Ramos (cell line): ENCODE measurements at regions not wholly inside any gene's neighbourhood (a gene's known extent, or its start where the extent isn't known, plus 50 kb on each side); places are given as distances from the start of the nearest gene placed in this dataset.
"Not testable (repeated sequence)": the region's sequence is repeated elsewhere in the genome, so short reads cannot be mapped to it uniquely, and the experiment has no call there.

Experiments
- in situ Hi-C: fragments of 300-500 bp; cut with MboI; formaldehyde crosslinking; loops from one replicate; pipeline ENCODE4 v1.14.3; 2022; ENCODE audit warnings: low sequenced_read_pairs; ENCODE audit not compliant: unreplicated experiment

DNA sequence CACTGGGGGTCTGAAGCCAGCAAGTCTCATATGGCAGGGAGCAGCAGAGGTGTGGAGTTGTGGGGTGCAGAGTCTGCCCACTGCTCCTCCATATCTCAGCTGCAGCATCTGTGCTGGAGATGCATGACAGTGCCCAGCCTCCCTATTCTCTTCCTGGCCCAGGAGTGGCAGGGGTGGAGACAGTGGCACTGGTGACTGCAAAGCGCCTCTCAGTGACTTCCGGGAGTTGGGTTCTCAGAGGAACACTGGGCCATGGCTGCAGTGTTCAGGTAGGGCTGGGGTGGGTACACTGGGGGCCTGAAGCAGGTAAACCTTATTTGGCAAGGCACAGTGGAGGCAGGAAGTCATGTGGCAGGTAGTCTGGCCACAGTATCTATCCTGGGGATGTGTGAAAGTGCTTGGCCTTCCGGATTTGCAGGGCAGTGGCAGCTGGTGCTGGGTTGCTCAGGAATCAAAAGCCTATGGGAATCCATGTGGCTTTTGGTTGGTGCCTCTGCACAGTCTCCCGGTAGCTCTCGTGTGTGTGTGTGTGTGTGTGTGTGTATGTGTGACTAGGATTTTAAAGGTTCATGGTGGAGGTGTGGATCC, 60.3 kb upstream of the THUMPD2 start:
- in situ Hi-C loops: no loop called here

DNA sequence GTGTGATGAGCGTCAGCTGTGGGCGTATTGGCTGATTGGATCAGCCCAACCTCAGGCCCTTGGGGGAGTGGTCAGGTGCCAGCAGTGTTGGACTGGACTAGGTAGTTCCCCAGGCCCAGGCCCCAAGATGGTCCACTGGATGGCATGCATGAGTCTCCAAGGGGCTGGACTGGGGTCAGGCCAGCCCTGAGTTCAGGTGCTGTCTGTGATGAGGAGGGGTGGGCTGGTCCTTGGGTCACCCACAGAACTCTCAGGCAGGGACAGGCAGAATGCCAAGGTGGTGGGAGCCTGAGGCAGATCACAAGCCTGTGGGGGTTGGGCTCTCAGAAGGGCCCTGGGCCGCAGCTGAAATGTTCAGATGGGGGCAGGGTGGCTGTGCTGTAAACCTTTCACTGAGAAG, 59.5 kb upstream of the THUMPD2 start:
- in situ Hi-C loops: no loop called here

DNA sequence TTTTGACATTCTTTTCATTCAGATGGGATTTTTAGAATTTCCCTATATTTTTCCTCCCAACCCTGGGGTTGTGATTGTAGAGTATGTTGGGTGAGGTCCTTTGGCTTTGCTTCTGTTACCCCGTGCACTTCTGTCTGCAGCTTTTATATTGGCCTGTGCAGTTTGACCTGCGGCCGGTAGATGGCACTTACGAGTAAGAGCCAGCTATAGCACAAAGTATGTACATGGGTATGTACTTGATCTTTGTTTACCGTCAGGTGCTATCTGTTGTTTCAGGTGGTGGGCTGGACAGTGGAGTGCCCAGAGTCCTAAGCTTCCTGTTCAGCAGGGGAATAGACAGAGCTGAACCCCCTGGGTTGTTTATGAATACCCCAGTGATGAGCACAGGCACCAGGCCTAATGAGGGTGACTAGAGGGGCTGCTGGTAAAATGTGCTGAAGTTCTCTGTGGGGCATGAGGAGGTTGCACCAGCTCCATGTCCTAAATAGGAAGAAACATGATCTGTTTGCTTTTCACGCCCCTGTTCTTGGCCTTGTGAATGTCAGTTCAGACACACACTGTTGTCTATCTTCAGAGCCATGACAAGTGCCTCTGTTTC, 58.9 kb upstream of the THUMPD2 start:
- in situ Hi-C loops: no loop called here

DNA sequence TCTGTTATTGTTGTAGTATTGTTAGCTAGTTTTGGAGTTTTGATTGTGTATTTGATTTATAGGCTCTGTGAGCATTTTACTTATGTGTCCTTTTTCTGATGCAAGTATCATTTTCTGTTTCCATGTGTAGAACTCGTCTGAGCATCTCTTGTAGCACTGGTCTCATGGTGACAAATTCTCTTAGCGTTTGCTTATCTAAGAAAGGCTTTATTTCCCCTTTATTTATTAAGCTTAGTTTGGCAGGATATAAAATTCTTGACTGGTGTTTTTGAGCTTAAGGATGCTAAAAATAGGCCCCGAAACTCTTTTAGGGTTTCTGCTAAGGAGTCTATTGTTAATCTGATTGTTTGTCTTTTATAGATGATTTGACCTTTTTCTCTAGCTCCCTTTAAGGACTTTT, 57.6 kb upstream of the THUMPD2 start:
- in situ Hi-C loops: no loop called here

DNA sequence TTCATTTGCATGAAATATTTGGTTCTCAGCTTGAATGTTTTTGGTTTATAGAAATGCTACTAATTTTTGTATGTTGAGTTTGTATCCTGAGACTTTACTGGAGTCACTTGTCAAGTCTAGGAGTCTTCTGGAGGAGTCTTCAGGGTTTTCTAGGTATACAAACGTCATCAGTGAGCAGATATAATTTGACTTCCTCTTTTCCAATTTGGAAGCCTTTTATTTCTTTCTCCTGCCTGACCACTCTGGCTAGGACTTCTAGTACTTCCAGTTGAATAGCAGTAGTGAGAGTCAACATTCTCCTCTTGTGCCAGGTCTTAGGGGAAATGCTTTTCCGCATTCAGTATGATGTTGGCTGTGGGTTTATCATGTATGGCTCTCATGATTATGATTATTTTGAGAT, 55.4 kb upstream of the THUMPD2 start:
- in situ Hi-C loops: no loop called here

DNA sequence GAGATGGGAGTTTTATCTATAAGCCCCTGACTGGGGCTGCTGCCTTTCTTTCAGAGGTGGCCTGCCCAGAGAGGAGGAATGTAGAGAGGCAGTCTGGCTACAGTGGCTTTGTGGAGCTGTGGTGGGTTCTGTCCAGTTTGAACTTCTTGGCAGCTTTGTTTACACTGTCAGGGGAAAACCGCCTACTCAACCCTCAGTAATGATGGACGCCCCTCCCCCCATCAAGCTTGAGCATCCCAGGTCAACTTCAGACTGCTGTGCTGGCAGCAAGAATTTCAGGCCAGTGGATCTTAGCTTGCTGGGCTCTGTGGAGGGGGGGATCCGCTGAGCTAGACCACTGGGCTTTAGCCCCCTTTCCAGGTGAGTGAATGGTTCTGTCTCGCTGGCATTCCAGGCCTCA, 51.6 kb upstream of the THUMPD2 start:
- in situ Hi-C loops: not testable (repeated sequence)
